A549 (cell line): ENCODE measurements at regions not wholly inside any gene's neighbourhood (a gene's known extent, or its start where the extent isn't known, plus 50 kb on each side); places are given as distances from the start of the nearest gene placed in this dataset.

ENCODE experiments used
- CEBPB ChIP-seq, 2 experiments: fragments of >200 bp in 1 of 2; sonication (Bioruptor Twin) in 1 of 2; formaldehyde crosslinking in 1 of 2; IDR thresholded peaks; 2 replicates each; pipeline ENCODE4 v1.6.1; 2012 to 2016
- FOSL2 ChIP-seq, 2 experiments: fragments of 450-650 bp in 1 of 2; fragments of >200 bp in 1 of 2; sonication (Bioruptor Twin) in 1 of 2; formaldehyde crosslinking; IDR thresholded peaks; 2 replicates each; pipeline versions ENCODE4 v1.5.0 to v1.6.1; 2016 to 2020; ENCODE audit warnings: mild to moderate bottlenecking in 1 of 2, moderate library complexity in 1 of 2
- HOXA7 ChIP-seq: fragments of 250-450 bp; sonication (Bioruptor Pico); IDR thresholded peaks from 2 replicates; pipeline ENCODE4 v1.5.0; 2020; ENCODE audit warnings: mild to moderate bottlenecking, moderate library complexity
- JUN ChIP-seq, 2 experiments: fragments of >200 bp; sonication (Bioruptor Twin); formaldehyde crosslinking; IDR thresholded peaks; 2 replicates in 1 of 2; 3 replicates in 1 of 2; pipeline ENCODE4 v1.6.1; 2016 to 2017
- MAZ ChIP-seq: fragments of 150-350 bp; IDR thresholded peaks from 2 replicates; pipeline ENCODE4 v1.6.1; 2014; ENCODE audit warnings: antibody characterized with exemption, low read depth, low read length, borderline replicate concordance
- NR3C1 ChIP-seq: fragments of >200 bp; sonication (Bioruptor Twin); formaldehyde crosslinking; IDR thresholded peaks from 3 replicates; pipeline ENCODE4 v1.6.1; 2017
- PHF8 ChIP-seq: fragments of 200-600 bp; sonication (generic); IDR thresholded peaks from 2 replicates; pipeline ENCODE4 v1.6.1; 2016; ENCODE audit warnings: low read depth, mild to moderate bottlenecking, antibody characterized with exemption, moderate library complexity, borderline replicate concordance
- POLR2A ChIP-seq: IDR thresholded peaks from 2 replicates; pipeline ENCODE4 v1.6.1; 2012; ENCODE audit warnings: mild to moderate bottlenecking, low read length
- RAD21 ChIP-seq, 2 experiments: fragments of >200 bp in 1 of 2; sonication (Bioruptor Twin) in 1 of 2; formaldehyde crosslinking in 1 of 2; IDR thresholded peaks in 1 of 2; conservative IDR thresholded peaks in 1 of 2; 2 replicates in 1 of 2; 3 replicates in 1 of 2; pipeline ENCODE4 v1.6.1; 2012 to 2018; ENCODE audit warnings: inconsistent platforms in 1 of 2
- RNF2 ChIP-seq: fragments of 200-600 bp; sonication (generic); IDR thresholded peaks from 2 replicates; pipeline ENCODE4 v1.6.1; 2016; ENCODE audit warnings: low read depth, mild to moderate bottlenecking, antibody characterized with exemption, moderate library complexity, borderline replicate concordance
- TF ChIP-seq, protein P1 (sequence below): fragments of >200 bp; sonication (Bioruptor Twin); formaldehyde crosslinking; IDR thresholded peaks from 3 replicates; pipeline ENCODE4 v1.5.1; 2016

DNA sequence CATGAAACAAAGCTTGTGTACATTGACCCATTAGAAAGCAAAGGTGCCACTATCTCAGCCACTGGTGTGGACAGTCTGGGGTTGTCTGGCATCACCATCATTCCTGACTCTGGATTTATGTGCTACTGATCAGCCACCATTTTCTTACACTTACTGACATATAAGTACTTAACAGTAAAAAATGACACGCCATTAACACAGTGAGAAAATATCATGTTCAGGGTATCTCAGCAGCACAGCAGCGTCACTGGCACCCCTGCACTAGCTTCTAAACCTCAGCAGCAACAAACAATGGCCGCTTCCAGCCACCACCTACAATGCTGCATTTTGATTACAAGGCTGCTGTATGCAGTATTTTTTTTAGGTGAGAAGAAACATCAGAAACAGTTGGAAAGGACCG lies 253.4 kb upstream of the HDAC4 start:
- TF ChIP-seq, protein P1, sequence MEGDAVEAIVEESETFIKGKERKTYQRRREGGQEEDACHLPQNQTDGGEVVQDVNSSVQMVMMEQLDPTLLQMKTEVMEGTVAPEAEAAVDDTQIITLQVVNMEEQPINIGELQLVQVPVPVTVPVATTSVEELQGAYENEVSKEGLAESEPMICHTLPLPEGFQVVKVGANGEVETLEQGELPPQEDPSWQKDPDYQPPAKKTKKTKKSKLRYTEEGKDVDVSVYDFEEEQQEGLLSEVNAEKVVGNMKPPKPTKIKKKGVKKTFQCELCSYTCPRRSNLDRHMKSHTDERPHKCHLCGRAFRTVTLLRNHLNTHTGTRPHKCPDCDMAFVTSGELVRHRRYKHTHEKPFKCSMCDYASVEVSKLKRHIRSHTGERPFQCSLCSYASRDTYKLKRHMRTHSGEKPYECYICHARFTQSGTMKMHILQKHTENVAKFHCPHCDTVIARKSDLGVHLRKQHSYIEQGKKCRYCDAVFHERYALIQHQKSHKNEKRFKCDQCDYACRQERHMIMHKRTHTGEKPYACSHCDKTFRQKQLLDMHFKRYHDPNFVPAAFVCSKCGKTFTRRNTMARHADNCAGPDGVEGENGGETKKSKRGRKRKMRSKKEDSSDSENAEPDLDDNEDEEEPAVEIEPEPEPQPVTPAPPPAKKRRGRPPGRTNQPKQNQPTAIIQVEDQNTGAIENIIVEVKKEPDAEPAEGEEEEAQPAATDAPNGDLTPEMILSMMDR, result no peak
- TF ChIP-seq CEBPB (IDR thresholded peaks at IDR 0.05) (no peak), HOXA7 (CRISPR knock-in tag) (no peak), POLR2A (no peak), RNF2 (no peak), RAD21 (conservative IDR thresholded peaks at IDR 0.05 in 1 of 2, IDR thresholded peaks at IDR 0.05 in 1 of 2) (no peak), MAZ (no peak), JUN (IDR thresholded peaks at IDR 0.05) (no peak), FOSL2 (IDR thresholded peaks at IDR 0.05) (no peak), FOSL2 (CRISPR knock-in tag; IDR thresholded peaks at IDR 0.05) (no peak), NR3C1 (no peak), PHF8 (no peak)
